H9 (cell line): ENCODE measurements at regions not wholly inside any gene's neighbourhood (a gene's known extent, or its start where the extent isn't known, plus 50 kb on each side); places are given as distances from the start of the nearest gene placed in this dataset.

Experiments
- DNase-seq: peaks from one replicate; pipeline ENCODE4 v3.0.0-alpha.2; 2017
- H2AFZ ChIP-seq: one replicate; pipeline ENCODE4 v1.6.1; 2013; ENCODE audit warnings: mild to moderate bottlenecking, low read length, control low read depth, moderate library complexity
- H2AK5ac ChIP-seq: 2 replicates; pipeline ENCODE4 v1.6.1; 2013; ENCODE audit warnings: low read length, control low read depth, mixed read lengths; ENCODE audit not compliant: insufficient read length
- H2BK120ac ChIP-seq: one replicate; pipeline ENCODE4 v1.6.1; 2013; ENCODE audit warnings: low read depth, mild to moderate bottlenecking, low read length, control low read depth, inconsistent platforms; ENCODE audit not compliant: poor library complexity, severe bottlenecking
- H2BK12ac ChIP-seq: 2 replicates; pipeline ENCODE4 v1.6.1; 2013; ENCODE audit warnings: low read length, control low read depth, mixed read lengths, low read depth; ENCODE audit not compliant: insufficient read length
- H2BK15ac ChIP-seq: 2 replicates; pipeline ENCODE4 v1.6.1; 2013; ENCODE audit warnings: low read depth, low read length, control low read depth
- H2BK20ac ChIP-seq: one replicate; pipeline ENCODE4 v1.6.1; 2013; ENCODE audit warnings: low read depth, mild to moderate bottlenecking, low read length, control low read depth, inconsistent platforms; ENCODE audit not compliant: poor library complexity, severe bottlenecking
- H2BK5ac ChIP-seq: 2 replicates; pipeline ENCODE4 v1.6.1; 2013; ENCODE audit warnings: low read length, control low read depth, mixed read lengths; ENCODE audit not compliant: insufficient read length
- H3K14ac ChIP-seq: 2 replicates; pipeline ENCODE4 v1.6.1; 2013; ENCODE audit warnings: low read length, control low read depth; ENCODE audit not compliant: insufficient read depth
- H3K18ac ChIP-seq: 2 replicates; pipeline ENCODE4 v1.6.1; 2013; ENCODE audit warnings: low read depth, mild to moderate bottlenecking, mixed read lengths, low read length, control low read depth; ENCODE audit not compliant: insufficient read length
- H3K23ac ChIP-seq: 2 replicates; pipeline ENCODE4 v1.6.1; 2013; ENCODE audit warnings: low read length, control low read depth, mixed read lengths, low read depth; ENCODE audit not compliant: insufficient read length
- H3K23me2 ChIP-seq: 2 replicates; pipeline ENCODE4 v1.6.1; 2013; ENCODE audit warnings: low read depth, mild to moderate bottlenecking, mixed read lengths, low read length, control low read depth; ENCODE audit not compliant: insufficient read length, poor library complexity, severe bottlenecking
- H3K27ac ChIP-seq: 2 replicates; pipeline ENCODE4 v1.5.1; 2013; ENCODE audit warnings: low read length, control low read depth, mixed read lengths, low read depth; ENCODE audit not compliant: insufficient read length
- H3K27me3 ChIP-seq: 2 replicates; pipeline ENCODE4 v1.6.1; 2013; ENCODE audit warnings: low read length, control low read depth, inconsistent platforms; ENCODE audit not compliant: insufficient read depth
- H3K4ac ChIP-seq: 2 replicates; pipeline ENCODE4 v1.6.1; 2013; ENCODE audit warnings: low read depth, mild to moderate bottlenecking, control low read depth, inconsistent platforms, low read length, moderate library complexity
- H3K4me1 ChIP-seq: 2 replicates; pipeline ENCODE4 v1.6.1; 2013; ENCODE audit warnings: low read length, control low read depth, inconsistent platforms; ENCODE audit not compliant: insufficient read depth
- H3K4me2 ChIP-seq: 2 replicates; pipeline ENCODE4 v1.6.1; 2013; ENCODE audit warnings: low read length, control low read depth, mixed read lengths; ENCODE audit not compliant: insufficient read length, insufficient read depth
- H3K56ac ChIP-seq: 2 replicates; pipeline ENCODE4 v1.6.1; 2013; ENCODE audit warnings: low read depth, mild to moderate bottlenecking, mixed read lengths, low read length, control low read depth; ENCODE audit not compliant: insufficient read length
- H3K79me1 ChIP-seq: 2 replicates; pipeline ENCODE4 v1.6.1; 2013; ENCODE audit warnings: low read depth, mild to moderate bottlenecking, moderate library complexity, low read length, control low read depth, inconsistent platforms; ENCODE audit not compliant: insufficient read depth, poor library complexity, severe bottlenecking
- H3K79me2 ChIP-seq: 2 replicates; pipeline ENCODE4 v1.6.1; 2013; ENCODE audit warnings: low read length, control low read depth, inconsistent platforms; ENCODE audit not compliant: insufficient read depth
- H3K9ac ChIP-seq: 2 replicates; pipeline ENCODE4 v1.6.1; 2013; ENCODE audit warnings: low read length, control low read depth, mixed read lengths; ENCODE audit not compliant: insufficient read length; ENCODE audit errors: extremely low read depth
- H3K9me3 ChIP-seq: one replicate; pipeline ENCODE4 v1.6.1; 2013; ENCODE audit warnings: low read depth, low read length, inconsistent platforms; ENCODE audit not compliant: control insufficient read depth
- H3T11ph ChIP-seq: one replicate; pipeline ENCODE4 v1.6.1; 2013; ENCODE audit warnings: mild to moderate bottlenecking, low read length, control low read depth, inconsistent platforms
- H4K20me1 ChIP-seq: one replicate; pipeline ENCODE4 v1.6.1; 2013; ENCODE audit not compliant: control insufficient read depth, insufficient read length, insufficient read depth
- H4K5ac ChIP-seq: 2 replicates; pipeline ENCODE4 v1.6.1; 2013; ENCODE audit warnings: low read depth, mild to moderate bottlenecking, mixed read lengths, low read length, control low read depth; ENCODE audit not compliant: insufficient read length
- H4K8ac ChIP-seq: replicated peaks from 2 replicates; pipeline ENCODE4 v1.6.1; 2013; ENCODE audit warnings: low read length, control low read depth, mixed read lengths, low read depth; ENCODE audit not compliant: insufficient read length
- H4K91ac ChIP-seq: 2 replicates; pipeline ENCODE4 v1.6.1; 2013; ENCODE audit warnings: low read depth, mild to moderate bottlenecking, moderate library complexity, mixed read lengths, low read length, control low read depth; ENCODE audit not compliant: insufficient read length
- H3K27ac Mint-ChIP-seq, 3 experiments: 2 replicates in 2 of 3; 3 replicates in 1 of 3; pipeline ENCODE4 v1.8.0; 2020 to 2021; ENCODE audit warnings: mixed read lengths in 3 of 3, mild to moderate bottlenecking in 1 of 3, moderate library complexity in 1 of 3
- H3K27me3 Mint-ChIP-seq: 2 replicates; pipeline ENCODE4 v1.8.0; 2021; ENCODE audit warnings: low read depth, mild to moderate bottlenecking, moderate library complexity, mixed read lengths
- H3K36me3 Mint-ChIP-seq, 3 experiments: 2 replicates in 2 of 3; 3 replicates in 1 of 3; pipeline ENCODE4 v1.8.0; 2020 to 2021; ENCODE audit warnings: low read depth in 3 of 3, mixed read lengths in 3 of 3; ENCODE audit not compliant: insufficient read depth in 1 of 3
- H3K4me1 Mint-ChIP-seq, 2 experiments: 2 replicates each; pipeline ENCODE4 v1.8.0; 2020; ENCODE audit warnings: mixed read lengths in 2 of 2
- H3K4me3 Mint-ChIP-seq, 2 experiments: 2 replicates in 1 of 2; 3 replicates in 1 of 2; pipeline ENCODE4 v1.8.0; 2020 to 2021; ENCODE audit warnings: mild to moderate bottlenecking in 2 of 2, mixed read lengths in 2 of 2, moderate library complexity in 1 of 2
- H3K9me3 Mint-ChIP-seq, 2 experiments: 2 replicates in 1 of 2; 3 replicates in 1 of 2; pipeline ENCODE4 v1.8.0; 2020; ENCODE audit warnings: mild to moderate bottlenecking in 2 of 2, mixed read lengths in 2 of 2, moderate library complexity in 1 of 2
- WGBS: extraction: QIAGEN DNeasy Blood & Tissue Kit; methylation state at CpG from one replicate; pipeline ENCODE4 v1.1.7; 2013; ENCODE audit warnings: missing lambda C conversion rate, low lambda C conversion rate, mixed read lengths; ENCODE audit not compliant: insufficient read length; ENCODE audit errors: extremely low coverage; 5-methylcytosine and 5-hydroxymethylcytosine counted together
- TF ChIP-seq, protein P1 (sequence below): fragments of 200-600 bp; sonication (generic); conservative IDR thresholded peaks from 3 replicates; pipeline ENCODE4 v1.8.0; 2021; ENCODE audit warnings: antibody characterized with exemption, mild to moderate bottlenecking

DNA sequence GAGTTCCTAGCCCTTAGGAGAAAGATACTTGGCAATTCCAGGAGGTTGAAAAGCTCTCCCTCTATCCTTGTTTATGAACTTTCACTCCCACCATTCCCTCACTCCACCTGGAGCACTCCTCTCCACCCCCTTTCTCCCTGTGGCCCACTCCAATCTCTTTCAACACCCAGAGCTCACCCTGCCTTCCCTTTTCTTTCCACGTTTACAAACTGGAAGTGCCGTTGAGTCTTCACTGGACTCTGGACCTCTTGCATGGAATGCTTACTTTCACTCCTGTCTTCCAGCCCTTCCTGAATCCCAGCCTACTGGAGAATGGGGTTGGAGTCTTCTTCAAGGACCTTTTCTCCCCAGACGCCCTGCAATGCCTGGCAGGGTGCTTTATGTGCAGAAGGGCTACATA is 198.5 kb downstream of the RHOU start:
- Histone ChIP-seq H2AK5ac (no peak overlapping the region), H2BK15ac (no peak overlapping the region), H3T11ph (no peak overlapping the region), H3K4ac (no peak overlapping the region), H4K5ac (no peak overlapping the region), H3K79me2 (no peaks in the 10 kb centered on the region), H3K27ac (no peak overlapping the region), H3K27me3 (no peaks in the 10 kb centered on the region), H2BK120ac (no peak overlapping the region), H2AFZ (no peak overlapping the region), H4K91ac (no peak overlapping the region), H3K9me3 (no peaks in the 10 kb centered on the region), H3K18ac (no peak overlapping the region), H4K20me1 (no peaks in the 10 kb centered on the region), H3K4me1 (no peaks in the 10 kb centered on the region; the same call in 1 of the 2 replicates), H3K14ac (no peak overlapping the region), H3K79me1 (no peaks in the 10 kb centered on the region), H3K4me2 (no peak overlapping the region), H4K8ac (no peak overlapping the region), H2BK20ac (no peak overlapping the region), H2BK5ac (no peak overlapping the region), H3K23me2 (no peaks in the 10 kb centered on the region), H3K56ac (no peak overlapping the region), H3K9ac (no peak overlapping the region), H3K23ac (no peak overlapping the region), H2BK12ac (no peak overlapping the region)
- Mint-ChIP-seq H3K36me3 (peaks cover under 1 to 8% (median 3%) of the 10 kb centered on the region in 3 experiments; a peak in 5 of 7 replicates), H3K27me3 (peaks cover 16% of the 10 kb centered on the region), H3K9me3 (peaks cover 7 to 11% of the 10 kb centered on the region in 2 experiments), H3K4me3 (no peak overlapping the region), H3K27ac (no peak overlapping the region), H3K4me1 (peaks cover 20 to 21% of the 10 kb centered on the region in 2 experiments)
- no peak for DNase-seq
- no CpG with 5 or more reads among the region's 3 CpGs for WGBS
- TF ChIP-seq, protein P1, sequence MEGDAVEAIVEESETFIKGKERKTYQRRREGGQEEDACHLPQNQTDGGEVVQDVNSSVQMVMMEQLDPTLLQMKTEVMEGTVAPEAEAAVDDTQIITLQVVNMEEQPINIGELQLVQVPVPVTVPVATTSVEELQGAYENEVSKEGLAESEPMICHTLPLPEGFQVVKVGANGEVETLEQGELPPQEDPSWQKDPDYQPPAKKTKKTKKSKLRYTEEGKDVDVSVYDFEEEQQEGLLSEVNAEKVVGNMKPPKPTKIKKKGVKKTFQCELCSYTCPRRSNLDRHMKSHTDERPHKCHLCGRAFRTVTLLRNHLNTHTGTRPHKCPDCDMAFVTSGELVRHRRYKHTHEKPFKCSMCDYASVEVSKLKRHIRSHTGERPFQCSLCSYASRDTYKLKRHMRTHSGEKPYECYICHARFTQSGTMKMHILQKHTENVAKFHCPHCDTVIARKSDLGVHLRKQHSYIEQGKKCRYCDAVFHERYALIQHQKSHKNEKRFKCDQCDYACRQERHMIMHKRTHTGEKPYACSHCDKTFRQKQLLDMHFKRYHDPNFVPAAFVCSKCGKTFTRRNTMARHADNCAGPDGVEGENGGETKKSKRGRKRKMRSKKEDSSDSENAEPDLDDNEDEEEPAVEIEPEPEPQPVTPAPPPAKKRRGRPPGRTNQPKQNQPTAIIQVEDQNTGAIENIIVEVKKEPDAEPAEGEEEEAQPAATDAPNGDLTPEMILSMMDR = no peak
